ENCODE measurements at regions not wholly inside any gene's neighbourhood (a gene's known extent, or its start where the extent isn't known, plus 50 kb on each side); places are given as distances from the start of the nearest gene placed in this dataset.

DNA sequence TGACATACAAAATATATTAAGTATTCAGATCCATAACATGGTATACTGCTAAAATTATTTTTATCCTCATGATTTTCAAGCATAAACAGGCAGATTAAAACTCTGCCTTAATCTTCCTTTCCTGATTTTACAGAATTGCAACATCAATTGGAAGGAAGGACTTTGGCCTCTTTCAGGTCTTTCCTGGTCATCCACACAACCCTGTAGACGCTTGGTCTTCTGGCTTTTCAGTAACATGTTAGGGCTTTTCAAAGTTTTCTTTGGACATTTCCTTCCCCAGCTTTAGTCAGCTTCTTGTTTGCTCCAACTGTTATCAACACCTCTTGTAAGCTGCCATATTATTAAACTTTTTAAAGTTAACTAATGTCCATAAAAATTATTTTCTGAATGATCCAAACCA is 1364.9 kb upstream of the NRXN1 start:
- TF ChIP-seq, protein P1, sequence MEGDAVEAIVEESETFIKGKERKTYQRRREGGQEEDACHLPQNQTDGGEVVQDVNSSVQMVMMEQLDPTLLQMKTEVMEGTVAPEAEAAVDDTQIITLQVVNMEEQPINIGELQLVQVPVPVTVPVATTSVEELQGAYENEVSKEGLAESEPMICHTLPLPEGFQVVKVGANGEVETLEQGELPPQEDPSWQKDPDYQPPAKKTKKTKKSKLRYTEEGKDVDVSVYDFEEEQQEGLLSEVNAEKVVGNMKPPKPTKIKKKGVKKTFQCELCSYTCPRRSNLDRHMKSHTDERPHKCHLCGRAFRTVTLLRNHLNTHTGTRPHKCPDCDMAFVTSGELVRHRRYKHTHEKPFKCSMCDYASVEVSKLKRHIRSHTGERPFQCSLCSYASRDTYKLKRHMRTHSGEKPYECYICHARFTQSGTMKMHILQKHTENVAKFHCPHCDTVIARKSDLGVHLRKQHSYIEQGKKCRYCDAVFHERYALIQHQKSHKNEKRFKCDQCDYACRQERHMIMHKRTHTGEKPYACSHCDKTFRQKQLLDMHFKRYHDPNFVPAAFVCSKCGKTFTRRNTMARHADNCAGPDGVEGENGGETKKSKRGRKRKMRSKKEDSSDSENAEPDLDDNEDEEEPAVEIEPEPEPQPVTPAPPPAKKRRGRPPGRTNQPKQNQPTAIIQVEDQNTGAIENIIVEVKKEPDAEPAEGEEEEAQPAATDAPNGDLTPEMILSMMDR (IDR thresholded peaks at IDR 0.05): no peak
- TF ChIP-seq POLR2A (IDR thresholded peaks at IDR 0.05): no peak

Measured in lower leg skin (tissue), 3 donors.